UCSD-AML1 (cell line): ENCODE measurements at regions not wholly inside any gene's neighbourhood (a gene's known extent, or its start where the extent isn't known, plus 50 kb on each side); places are given as distances from the start of the nearest gene placed in this dataset.

Source experiments
- DNase-seq: peaks from one replicate; lab custom pipeline; 2025; ENCODE audit not compliant: unreplicated experiment; lab: John Stamatoyannopoulos, UW

GRCh38 chr20:52738081-52738480 is 234.1 kb upstream of the TSHZ2 start:
- no peak for DNase-seq

GRCh38 chr20:52736507-52736906 is 235.7 kb upstream of the TSHZ2 start:
- no peak for DNase-seq

- no peak for DNase-seq
Observed at GRCh38 chr20:52731093-52731492, 241.1 kb upstream of the TSHZ2 start.

DNA sequence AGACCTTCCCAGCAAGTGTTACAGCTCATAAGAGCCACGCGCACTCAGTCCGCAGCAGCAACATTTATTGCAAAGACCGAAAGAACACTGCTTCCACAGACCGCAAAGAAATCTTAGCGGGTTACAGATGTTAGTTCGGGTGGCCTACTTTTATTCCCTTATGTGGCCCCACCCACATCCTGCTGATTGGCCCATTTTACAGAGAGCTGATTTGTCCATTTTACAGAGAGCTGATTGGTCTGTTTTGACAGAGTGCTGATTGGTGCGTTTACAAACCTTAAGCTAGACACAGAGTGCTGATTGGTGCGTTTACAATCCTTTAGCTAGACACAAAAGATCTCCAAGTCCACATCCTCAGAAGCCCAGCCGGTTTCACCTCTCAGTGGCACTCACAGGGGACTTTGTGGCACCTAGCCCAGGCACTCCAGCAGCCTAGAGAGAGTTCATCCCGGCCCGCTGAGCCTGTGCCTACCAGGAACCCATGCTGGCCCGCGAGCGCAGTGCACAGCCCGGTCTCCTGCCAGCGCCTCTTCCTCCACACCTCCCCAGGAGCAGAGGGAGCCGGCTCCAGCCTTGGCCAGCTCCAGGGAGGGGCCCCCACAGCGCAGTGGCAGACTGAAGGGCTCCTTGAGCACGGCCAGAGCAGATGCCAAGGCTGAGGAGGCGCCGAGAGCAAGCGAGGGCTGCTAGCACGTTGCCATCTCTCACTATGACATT is 244.3 kb upstream of the TSHZ2 start:
- DNase-seq = no peak

- no peak for DNase-seq
Observed at GRCh38 chr20:52724541-52724940, 247.6 kb upstream of the TSHZ2 start.

DNA sequence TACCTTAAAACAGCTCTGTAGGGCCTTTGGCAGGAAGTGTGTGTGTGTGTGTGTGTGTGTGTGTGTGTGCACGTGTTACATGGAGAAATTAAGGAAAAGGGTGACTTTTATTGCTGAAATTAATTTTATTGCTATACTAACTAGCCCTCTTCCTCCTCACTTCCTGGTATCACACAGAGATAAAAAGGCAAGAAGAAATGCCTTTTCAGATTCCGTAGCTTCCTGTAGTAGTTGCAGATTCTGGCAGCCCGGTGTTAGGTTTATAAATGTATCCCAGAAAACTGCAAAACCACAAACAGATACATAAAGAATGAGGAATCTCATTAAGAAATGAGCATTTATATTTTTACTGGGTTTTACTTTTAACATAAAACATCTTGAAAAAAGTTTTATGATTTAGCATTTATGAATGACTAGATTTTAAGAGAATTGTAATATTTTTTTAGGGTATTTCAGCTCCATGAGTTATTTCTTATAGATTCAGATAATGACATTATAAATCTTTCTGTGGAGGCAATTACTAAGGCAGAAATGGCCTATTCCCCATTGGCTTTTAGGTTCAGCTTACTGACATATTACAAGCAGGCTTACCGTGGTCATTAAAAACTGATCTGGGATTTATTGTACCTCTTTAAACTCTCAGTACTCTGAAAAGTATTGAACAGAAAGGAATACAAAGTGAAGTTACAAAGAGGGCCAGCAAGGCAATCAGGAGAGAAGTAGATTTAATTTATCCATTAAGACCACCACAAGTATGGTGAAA is 249.1 kb upstream of the TSHZ2 start:
- DNase-seq = no peak

DNA sequence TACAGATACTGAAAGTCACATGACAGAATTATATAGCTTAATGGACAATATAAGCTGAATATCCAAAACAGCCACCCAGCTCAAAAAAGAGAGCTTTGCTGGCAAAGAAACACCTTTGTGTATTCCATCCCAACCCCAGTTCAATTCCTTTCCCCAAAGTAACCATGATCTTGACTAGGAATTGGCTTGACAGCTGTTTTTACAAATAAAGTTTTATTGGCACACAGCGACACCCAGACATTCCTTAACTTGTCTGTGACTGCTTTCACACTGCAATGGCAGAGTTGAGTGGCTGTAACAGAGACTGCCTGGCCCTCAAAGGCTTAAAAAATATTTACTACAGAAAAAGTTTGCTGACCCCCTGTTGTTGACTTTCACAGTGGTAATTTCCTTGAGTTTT is 264.0 kb upstream of the TSHZ2 start:
- DNase-seq = no peak

GRCh38 chr20:52704553-52704952 is 267.6 kb upstream of the TSHZ2 start:
- DNase-seq = no peak

DNA sequence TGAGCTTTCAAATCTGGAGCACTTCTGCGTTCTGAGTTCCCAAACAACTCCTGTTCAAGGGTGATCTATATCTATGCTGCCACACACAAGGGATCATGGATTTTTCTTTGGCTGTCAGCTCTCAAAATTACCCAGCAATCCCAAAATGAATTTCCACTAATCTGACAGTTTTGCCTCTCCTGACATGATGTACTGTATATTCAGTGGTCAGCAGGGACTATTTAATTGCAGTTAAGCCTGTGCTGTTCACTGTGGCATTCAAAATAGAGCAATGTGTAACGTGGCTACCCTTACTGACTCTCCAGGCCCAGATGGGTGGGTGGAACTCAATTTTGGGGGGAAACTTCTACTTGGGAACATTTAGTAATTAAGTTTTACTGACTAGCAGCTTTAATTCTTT is 283.8 kb upstream of the TSHZ2 start:
- DNase-seq = no peak

- DNase-seq = no peak
Observed at GRCh38 chr20:52684905-52685304, 287.3 kb upstream of the TSHZ2 start.

DNA sequence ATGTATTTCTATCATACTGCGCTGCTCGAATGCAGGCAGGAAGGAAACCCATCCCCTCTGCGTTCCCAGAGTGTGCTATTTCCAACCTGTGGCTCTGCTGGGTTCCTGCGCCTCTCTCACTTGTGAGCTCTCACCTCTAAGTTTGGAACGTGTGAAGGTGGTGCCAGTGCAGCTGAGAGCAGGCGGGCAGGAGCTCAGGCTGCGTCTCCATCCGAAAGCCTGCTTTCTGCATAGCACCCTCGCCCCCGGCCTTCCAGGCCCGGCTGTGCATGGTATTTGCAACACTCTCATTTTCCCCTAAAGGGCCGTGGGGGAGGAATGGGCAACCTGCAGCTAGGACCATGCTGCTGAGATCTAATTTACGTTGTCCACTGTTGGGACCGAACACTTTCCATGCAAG is 288.0 kb upstream of the TSHZ2 start:
- DNase-seq = no peak

DNA sequence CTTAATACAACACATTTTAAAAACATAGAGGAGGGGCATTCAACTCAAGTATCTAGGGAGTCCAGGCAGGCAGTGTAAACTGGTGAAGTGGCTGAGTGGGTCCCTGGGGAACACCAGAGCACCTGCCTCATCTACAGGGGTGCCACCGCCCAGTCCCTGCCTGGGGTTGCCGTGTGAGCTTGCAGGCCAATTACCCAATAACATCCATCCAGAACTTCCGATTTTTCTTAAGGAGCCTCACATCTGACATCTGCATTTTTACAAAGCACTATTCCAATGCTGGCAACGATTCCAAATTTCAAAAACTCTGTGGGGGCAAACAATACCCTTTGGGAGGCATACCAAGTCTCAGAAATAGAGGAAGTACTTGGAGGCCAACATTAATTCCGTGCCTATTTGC is 288.4 kb upstream of the TSHZ2 start:
- no peak for DNase-seq

- no peak for DNase-seq
Observed at GRCh38 chr20:52682237-52682636, 289.9 kb upstream of the TSHZ2 start.

DNA sequence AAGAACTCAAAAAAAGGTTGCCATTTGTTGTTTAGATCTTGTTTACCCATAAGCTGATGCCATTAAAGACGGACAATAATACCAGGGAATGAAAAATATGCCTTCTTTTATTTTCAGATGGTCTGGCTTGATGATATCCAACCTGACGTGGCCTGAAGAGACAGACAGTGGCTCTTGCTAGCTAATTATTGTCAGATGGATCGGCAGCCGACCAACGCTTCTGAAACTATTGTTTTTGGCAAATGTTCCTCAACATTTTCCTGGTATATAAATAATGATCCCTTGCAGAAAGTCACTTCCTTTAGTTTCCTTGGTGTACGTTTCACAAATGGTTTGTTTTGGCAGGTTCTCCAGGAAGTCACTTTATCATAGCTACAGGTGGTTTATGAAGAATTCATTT is 290.9 kb upstream of the TSHZ2 start:
- DNase-seq = no peak

DNA sequence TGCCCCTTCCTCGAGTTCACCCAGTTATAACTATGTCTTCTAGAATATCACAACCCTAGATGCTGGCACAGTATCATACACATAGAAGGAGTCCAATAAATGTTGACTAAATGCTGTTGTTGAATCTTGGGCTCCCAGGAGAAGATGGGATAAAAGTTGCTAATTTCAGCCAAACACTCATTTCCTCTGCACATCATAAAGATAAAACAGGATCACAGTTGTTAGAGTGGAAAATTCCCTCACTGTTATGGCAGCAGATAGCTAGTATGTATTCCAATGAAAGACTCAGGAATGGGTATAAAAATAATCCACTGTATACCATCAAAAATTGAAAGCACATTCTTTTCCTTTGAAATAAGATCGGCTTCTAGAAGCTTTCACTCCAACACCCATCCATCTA is 294.9 kb upstream of the TSHZ2 start:
- DNase-seq = no peak

- DNase-seq = no peak
Observed at GRCh38 chr20:52676283-52676995, 295.7 kb upstream of the TSHZ2 start.

DNA sequence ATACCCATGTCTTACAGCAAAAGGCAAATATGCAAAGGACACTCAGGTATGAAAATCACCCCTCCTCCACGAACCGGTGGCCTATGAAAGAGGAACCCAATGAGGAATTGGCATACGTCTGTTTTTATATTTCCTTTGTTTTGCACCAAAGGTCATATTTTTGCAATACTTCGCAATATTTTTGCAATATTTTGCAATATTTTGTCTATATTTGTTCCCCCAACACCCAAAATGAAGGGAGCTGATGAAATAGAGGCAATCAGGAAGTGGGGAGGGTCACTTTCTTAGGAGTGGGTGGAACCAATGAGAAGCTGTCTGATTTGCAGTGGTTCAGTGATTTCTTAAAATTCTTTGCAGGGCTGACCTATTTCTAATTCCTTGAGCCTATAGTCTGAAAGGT is 296.8 kb upstream of the TSHZ2 start:
- no peak for DNase-seq

GRCh38 chr20:52668626-52669025 is 303.5 kb upstream of the TSHZ2 start:
- no peak for DNase-seq

DNA sequence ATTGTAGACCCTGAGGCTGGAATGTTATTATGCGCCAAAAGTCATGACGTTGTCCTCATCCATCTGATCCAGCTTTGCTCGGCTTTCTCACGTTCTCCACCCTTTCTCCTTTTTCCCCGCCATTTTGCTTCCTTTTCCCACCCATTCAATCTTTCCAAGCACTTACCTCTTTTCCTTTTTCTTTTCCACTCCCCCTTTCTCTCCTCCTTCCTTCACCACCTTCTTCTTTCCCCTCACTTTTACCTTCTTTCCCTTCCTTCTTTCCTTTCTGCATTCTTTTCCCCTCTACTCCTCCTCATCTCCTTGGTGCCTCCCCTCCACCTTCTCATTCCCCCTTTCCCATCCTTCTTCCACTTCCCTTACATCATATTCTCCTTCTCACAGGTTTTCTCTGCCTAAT is 304.8 kb upstream of the TSHZ2 start:
- no peak for DNase-seq

DNA sequence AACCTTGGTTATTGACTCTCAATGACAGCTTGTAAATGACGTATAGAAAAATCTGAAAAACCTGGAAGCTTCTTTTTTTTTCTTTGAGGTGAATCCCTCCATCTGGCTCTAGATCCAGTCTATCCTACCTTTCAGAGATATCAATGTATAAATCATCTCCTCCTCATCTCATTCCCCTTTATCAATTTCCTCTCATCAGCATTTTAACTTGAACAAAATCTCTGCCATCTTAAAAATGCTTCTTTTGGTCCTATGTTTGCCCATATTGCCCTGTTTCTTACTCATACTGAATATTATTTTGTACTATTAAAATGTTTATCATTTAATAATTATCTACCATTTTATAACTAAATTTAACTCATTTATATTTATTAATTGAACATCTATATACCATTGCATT is 306.7 kb upstream of the TSHZ2 start:
- DNase-seq = no peak

- no peak for DNase-seq
Observed at GRCh38 chr20:52655395-52655794, 316.8 kb upstream of the TSHZ2 start.

GRCh38 chr20:52654567-52654966 is 317.6 kb upstream of the TSHZ2 start:
- DNase-seq = no peak
